ENCODE measurements at regions not wholly inside any gene's neighbourhood (a gene's known extent, or its start where the extent isn't known, plus 50 kb on each side); places are given as distances from the start of the nearest gene placed in this dataset.

GRCh38 chr13:85434927-85435326 lies 364.3 kb downstream of the SLITRK6 start:
- TF ChIP-seq CTCF (IDR thresholded peaks at IDR 0.05; ENCODE audit: insufficient read depth, low read length) (no peak), POLR2AphosphoS5 (IDR thresholded peaks at IDR 0.05; ENCODE audit: low read depth) (no peak)
